ENCODE measurements at regions not wholly inside any gene's neighbourhood (a gene's known extent, or its start where the extent isn't known, plus 50 kb on each side); places are given as distances from the start of the nearest gene placed in this dataset.
"Not testable (repeated sequence)": the region's sequence is repeated elsewhere in the genome, so short reads cannot be mapped to it uniquely, and the experiment has no call there.

DNA sequence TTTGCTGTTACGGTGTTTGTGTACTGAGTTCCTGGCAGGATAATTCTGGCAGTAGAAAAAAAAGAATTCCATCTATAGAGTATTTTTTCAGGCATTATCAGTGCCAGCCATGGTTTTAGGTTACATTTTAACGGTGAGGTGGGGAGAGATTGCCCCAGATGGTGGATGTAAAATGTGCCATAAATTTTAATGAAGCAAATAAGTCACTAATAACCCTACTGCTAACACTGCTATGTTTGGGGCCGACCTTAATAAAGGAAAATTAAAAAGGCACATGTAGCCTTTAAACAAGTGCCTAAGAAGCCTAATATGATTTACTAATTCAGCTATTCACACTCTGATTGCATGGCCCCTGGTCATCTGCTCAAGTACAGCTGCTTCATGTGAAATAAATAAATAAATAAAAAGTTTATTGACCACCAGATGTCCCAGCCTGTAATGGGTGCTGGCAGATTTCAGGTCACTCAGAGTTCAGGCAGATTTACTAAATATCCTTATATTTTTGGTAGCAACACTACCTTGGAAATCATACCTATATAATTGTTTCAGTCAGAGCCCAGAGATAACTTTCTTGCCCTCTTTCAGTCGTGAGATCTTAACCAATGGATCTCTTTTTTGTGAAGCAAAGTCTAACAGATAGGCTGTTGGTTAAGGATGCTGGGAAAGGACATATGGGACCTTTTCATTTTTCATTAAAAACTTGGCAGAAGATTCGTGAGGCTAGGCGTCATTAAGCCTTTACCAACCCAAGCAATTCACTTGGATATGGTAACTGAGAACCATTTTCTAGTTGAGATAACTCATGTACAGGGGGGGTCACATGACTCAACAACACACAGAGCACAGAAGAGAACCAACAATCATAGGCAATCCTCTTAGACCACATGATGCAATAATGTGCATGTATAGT lies 495.0 kb upstream of the NRSN1 start:
- no peak for DNase-seq

DNA sequence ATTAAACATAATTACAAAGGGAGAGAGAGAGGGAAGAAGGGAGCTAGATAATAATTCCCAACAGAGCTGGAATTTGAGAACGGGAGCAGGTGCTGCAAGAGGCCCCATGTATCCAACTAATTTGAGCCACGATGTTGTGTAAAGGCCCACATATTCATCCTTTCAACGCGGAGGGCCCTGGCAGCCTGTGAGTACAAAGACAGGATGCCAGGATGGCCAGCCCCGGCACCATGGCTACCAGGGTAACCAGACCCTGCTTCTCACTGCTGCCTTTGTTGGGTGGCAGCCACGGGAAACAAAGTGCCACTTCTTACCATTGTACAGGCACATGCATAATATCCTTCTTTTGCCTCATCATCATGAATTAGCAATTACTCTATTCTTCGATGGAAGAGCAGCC lies 492.0 kb upstream of the NRSN1 start:
- DNase-seq, result peak; percentile 79

DNA sequence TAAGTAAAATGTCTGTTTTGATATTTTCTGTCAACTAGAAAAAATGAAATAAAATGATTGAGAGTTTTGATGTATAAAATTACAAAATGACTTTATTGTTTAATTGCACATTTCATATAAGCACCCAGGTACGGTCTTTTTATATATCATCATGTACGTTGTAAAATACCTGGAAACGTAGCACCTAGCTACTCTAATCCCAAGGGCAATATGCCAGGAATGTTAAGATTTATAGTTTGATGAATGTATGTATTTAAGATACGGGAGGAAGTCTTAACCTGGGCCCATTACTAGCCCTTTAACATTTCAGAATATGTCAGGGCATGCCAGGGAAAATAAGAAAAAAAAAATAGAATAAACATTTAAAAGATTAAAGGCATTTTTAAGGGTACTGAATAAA lies 490.9 kb upstream of the NRSN1 start:
- DNase-seq, result no peak

DNA sequence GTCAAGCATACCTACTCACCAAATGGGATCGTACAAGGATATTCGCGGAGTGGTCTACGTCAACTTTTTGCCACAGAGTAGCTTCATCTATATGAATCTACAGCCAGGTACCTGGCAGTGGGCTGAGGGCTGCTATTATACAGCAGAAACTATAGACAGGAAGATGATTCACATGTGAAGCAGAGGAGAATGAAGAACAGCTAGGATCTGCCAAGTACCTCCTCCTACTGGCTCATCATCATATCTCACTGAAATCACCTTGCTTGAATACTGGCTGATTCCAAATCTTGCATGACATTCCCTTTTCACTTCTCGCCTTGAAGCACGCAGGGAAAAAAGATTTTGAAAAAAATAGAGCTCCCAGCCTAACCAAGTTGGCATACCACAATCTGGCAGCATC lies 488.7 kb upstream of the NRSN1 start:
- DNase-seq, result no peak

DNA sequence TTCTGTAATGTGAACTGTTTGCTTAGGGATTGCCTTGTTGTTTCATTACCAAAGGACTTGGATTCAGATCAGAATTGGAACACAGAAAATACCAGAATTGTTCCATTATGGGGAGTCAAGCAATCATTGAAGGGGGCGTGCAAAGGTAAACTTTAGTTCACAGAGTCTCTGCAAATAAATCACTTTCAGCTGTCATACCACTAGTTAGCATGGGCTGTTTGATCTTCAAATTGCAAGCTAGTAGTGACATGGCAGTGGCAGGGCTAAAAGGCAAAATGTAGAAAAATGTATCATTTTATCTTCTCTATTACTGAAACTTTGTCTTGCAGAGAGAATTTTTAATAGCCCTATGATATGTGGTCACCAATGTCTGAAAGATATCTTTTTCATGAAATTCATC lies 483.2 kb upstream of the NRSN1 start:
- no peak for DNase-seq

DNA sequence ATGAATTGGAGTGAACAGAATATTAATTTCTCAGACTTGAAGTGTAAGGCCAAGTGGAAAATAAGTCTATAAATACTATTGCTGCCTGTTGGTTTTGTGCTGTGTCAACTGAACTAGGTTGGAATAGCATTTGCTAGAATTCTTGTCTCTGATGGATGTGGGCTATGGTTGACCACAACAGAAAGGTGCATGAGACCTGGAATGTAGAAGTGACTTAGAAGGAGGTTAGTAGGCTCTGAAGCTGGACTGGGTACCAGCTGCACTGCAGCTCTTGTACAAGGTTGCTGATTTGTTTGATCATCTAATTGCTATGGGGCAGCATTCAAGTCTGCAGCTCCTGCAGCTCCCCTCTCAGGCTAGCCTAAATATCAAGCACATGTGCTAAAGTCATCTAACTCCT lies 479.0 kb upstream of the NRSN1 start:
- DNase-seq, result no peak

DNA sequence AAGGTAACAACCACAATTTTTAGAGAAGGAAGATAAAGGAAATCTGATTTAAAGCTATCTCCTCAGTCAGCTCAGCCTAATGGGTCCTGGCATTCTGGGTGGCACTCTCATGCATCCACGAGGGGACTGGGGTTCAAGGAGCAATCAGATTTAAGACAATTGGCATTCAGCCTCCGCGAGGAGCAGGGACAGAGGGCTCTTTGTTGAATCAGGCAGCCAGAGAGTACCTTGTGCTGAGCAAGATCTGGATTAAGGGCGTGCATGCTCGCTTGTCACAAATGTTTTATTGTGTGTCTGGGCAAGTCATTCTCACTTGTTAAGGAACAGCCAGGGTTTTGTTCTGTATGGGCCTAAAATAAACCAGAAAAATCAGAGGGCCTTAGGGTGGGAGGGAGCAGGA lies 475.3 kb upstream of the NRSN1 start:
- DNase-seq, result no peak

DNA sequence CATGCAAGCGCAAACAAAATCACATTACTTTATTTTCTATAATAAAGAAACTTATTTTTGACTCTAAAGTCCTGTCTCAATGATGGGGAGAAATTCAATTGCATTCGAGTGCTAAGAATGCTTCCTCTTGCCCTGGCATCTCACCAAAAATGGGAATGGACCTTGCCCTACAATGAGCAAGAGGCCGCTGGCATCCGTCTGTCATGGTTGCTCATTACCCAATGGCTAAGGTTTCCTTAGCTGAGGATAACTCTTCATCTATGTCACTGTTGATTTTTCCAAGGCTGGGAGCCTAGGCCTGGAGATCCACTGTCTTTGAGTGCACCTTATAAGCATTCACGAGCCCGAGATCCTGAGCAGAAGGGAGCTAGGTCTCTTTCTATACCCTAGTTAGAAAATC lies 471.3 kb upstream of the NRSN1 start:
- DNase-seq, result no peak

DNA sequence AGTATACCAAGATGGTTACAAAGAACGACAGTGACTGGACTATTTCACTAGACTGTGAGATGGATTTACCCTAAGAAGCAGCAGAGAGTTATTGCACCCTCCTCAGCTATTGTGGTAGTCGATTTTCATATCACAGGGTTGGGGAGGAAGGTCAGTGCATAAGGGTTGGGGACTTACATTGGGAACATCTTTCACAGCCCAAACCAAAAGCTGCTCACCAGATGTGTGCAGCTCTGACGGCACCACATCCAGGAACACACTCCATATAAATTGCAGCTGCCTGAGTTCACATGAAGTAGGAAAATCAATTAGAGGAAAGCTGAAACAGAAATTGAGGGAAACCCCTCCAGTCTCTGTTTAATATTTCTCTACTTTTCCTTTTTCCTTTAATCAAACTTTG lies 470.5 kb upstream of the NRSN1 start:
- no peak for DNase-seq

DNA sequence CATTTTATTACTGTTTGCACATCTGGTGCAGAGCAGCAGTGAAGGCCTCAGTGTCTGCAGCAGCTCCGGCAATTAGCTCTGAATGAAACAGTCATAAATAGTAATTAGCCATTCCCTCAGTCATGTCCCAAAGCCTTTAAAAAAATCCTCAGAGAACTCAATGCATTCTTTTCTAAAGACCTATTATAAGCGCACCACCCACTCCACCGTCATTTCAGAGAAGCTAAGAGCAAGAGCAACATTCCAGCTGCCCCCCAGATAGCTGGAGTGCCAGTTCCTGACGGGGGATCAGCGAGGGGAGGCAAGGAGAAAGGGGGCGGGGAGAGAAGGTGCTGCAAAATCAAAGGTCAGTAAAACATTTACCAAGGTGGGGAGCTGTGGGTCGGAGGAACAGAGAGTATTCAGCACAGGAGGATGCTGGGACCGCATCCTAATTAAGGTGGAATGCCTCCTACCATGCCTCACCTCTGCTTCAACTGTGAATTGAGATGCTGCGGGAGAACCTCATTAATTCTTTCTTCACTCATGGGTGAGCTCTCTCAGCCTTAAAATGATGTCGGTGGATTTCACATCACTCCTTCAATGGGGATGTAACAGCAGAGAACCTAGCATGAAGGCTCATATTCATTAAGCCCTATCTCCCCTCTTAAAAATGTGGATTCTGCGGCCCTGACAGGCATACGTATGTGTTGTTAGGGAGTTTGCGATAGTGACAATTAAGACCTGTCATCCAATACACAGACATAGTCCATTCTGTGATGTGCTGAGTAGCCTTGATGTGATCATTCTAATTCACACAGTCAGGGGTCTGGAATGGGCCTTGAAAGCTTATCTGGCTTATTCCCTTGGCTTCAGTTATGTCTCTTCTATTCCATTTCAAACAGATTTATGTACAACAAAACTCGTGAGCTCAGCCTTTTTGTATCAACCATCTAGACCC lies 469.5 kb upstream of the NRSN1 start:
- no peak for DNase-seq

DNA sequence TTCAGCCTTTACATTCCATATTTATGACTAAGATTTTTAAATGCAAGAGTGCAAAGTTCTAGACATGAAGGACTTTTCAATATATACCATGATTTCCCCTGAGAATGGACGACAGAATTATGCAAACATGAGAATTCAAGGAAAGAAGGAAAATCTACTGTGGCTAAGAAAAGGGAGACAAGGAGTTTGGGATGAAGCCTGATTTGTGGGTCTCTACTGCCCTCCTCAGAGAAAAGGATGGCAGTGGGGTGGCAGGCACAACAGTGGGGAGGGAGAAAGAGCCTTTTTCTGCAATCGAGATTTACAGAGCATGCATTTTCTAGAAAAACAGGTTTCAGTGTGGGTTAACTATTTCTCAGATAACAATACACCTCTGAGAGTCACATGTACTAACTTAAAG lies 466.9 kb upstream of the NRSN1 start:
- DNase-seq, result peak; percentile 2

DNA sequence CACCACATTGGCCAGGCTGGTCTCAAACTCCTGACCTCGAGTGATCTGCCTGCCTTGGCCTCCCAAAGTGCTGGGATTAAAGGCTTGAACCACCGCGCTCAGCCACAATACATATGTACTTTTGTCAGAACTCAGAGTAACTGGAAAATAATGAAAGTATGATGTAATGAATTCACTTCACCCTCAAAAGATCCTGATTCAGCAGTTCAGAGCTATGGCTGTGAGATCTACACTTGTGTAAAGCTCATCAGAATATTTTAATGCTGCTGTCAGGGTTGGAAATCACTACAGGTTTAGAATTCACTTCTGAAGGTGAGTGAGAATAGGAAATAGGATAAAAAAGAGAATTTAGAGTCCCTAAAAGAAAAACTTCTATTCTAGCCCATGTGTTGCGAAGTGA lies 464.5 kb upstream of the NRSN1 start:
- no peak for DNase-seq

DNA sequence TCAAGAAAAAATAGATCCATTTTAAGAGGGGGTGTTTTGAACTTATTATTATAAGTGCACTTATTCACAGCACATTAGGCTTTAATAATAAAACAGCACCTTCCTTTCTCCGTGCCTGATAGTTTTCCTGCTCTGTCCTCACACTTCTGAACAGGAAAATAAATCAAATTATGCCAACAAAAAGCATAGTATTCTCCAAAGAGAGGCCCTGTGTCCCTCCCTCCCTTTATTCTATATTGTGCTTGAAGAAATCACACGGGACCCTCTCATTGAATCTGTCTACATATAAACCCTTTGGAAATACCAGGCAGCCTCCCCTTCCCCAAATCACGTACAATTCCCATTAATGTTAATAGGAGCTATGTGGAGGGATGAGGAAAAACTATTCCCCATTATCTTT lies 462.9 kb upstream of the NRSN1 start:
- no peak for DNase-seq

DNA sequence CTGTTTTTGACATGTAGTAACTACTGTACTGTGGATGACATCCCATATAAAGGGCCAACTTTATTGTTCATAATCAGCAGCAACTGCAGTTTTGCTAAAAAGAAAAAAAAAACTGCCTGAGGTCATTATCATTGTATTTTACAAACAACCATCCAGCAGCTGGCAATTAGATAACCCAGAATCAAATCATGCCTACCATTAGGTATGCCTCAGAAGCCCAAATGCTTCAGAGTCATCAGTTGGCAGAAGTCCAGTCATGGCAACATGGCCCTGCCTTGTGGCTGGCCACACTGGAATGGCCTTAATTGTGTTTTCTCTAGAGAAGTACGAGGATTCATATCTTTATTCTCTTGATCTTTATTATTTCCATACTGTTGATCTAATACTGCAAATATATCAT lies 462.4 kb upstream of the NRSN1 start:
- no peak for DNase-seq

DNA sequence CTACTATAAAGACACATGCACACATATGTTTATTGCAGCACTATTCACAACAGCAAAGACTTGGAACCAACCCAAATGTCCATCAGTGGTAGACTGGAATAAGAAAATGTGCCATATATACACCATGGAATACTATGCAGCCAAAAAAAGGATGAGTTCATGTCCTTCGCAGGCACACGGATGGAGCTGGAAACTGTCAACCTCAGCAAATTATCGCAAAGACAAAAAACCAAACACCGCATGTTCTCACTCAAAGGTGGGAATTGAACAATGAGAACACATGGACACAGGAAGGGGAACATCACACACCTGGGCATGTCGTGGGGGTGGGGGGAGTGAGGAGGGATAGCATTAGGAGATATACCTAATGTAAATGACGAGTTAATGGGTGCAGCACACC lies 460.1 kb upstream of the NRSN1 start:
- DNase-seq, result not testable (repeated sequence)

DNA sequence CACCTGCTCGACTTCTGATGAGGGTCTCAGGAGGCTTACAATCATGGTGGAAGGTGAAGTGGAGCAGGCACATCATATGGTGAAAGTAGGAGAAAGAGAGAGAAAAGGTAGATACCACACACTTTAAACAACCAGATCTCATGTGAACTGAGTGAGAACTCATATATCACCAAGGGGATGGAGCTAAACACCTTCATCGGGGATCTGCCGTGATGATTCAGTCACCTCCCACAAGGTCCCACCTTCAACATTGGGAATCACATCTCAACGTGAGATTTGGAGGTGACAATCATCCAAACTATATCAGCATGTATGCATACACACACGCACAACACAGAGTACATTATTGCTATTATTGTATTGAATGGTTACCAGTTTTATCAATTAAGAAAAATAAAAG lies 453.3 kb upstream of the NRSN1 start:
- no peak for DNase-seq

DNA sequence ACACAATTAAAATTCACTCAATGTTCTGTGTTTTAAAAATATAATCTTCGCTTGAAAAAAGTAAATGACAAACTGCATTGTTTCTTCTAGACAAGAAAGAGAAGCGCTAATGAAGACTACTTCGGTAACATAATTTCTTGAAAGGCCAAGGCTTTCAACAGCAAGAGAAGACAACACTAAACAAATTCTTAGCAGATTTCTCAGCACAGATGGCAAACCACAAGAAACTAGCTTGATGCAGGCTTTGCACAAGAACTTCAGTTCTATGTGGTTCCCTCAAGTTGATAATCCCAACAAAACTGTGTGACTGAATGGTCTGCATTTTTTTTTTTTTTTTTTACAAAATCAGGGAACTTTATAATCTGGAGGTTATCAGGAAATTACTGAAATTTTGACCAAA lies 447.4 kb upstream of the NRSN1 start:
- DNase-seq, result no peak

DNA sequence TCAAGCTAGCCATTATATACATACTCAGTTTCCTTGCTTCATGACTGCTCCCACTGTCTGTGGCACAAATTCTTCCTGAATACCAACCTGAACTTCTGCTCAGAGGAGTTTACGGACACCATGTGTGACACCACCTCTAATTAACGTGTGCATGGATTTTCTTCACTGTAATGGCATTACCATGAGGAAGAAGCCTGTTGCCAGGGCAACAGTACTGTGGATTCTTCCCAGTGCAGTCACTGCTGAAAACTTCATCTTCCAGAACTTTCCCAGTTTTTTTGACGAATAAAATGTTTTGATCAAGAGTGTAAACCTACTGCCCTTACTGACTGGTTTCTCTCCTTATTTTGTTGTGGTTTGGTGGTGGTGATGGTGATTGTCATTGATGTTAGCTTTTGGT lies 444.3 kb upstream of the NRSN1 start:
- DNase-seq, result no peak

DNA sequence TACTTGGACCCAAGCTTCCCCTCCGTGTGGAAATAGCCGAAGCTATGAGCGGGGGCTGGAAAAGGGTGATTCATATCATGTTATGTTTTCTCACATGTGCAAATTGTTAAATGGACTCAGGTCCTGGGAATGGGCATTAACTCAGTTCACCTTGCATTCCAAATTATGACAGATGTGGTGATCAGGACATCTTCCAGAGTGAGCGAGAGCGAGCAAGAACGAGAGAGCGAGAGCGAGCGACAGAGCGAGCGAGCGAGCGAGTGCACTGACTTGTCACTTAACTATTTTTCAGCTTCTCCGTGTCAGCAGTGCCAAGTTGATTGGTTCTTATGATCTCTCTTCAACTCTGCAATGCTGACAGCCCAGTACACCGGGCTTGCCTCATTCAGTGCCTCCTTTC lies 437.4 kb upstream of the NRSN1 start:
- DNase-seq, result no peak

DNA sequence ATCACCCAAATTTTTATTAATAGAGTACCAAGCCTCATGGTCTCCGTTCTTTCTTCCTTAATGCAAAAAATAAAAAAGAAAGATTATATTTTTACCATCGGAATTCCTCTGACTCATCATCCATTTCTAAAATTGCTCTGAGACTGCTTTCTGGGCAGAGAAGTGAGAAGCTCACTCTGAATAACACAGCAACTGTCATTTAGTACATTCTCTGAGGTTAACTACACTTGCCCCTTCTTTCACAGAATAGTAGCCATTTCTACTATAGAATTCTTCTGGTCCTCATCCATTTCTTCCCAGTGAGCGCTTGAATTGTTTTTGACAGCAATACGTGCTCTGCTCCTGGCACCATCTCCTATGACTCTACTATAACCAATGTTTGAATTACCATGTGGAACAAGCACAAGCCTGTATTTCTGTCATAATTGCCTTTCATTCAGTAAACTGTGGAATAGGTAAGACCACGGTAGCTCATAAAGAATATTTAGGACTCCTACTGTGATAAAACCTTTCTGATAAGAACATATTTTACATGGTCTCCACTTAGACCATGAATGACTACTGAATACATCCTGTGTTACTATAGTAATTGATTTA lies 435.5 kb upstream of the NRSN1 start:
- no peak for DNase-seq

DNA sequence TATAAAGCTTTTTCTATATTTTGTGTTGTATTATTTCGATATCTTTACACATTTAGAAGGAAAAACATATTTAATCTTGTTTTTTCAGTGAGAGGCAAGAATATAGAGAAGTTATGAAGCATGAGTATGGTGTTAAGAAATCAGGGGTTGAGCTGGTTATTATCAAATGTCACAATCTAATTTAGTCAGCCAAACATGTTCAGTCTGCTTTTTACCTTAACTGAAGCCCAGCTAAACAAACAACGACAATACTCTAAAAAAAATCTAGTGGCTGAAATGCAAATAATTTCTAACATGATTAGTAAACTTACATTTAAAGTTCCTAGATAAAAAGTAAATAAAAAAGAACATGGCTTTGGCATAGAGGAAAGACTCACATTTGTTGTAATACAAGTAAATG lies 433.8 kb upstream of the NRSN1 start:
- DNase-seq, result no peak

DNA sequence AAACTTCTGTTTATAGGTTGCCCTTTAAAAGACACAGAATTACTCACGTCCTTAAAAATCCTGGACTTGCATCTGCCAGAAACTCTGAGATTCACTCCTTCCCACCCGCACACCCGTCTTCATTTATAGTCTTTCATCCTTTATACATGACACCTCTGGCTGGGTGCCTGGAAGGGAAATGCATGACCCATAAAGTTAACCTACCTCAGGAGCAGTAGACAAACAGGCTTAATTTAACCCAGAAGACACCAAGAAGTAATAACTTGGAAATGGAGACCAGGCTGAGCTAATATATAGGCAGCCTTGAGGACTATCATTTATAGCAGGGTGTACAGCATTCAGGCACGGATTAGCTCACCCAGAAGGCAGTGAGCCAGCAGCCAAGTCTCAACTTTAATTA lies 429.0 kb upstream of the NRSN1 start:
- no peak for DNase-seq

DNA sequence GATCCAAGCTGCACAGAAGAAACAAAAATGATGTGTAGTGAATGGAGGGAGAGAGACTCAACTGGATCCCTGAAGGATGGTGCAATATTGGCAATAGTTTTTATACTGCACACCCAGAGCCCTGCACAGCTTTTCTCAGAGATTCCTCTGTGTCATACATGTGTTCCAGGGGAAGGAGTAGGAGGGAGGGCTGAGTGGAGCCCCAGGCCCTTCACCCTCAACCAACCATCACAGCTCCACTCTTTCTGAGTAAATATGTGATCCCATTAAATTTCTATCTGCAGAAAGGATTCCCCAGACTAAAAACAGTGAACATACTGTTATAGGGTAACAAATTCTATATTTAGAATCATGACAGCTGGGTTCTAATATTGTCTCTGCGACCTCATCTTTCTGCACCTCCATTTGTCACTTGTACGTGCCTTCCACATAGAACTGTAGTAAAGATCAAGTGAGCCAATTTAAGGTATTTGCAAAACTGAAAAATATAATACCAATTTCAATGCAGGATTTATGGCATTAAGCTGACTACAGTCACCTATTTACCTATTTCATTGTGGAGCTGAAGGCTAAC lies 421.4 kb upstream of the NRSN1 start:
- DNase-seq, result no peak
